SK-N-SH treated with all-trans-retinoic acid at 6 μM for 48 hours (cell line): ENCODE measurements at regions not wholly inside any gene's neighbourhood (a gene's known extent, or its start where the extent isn't known, plus 50 kb on each side); places are given as distances from the start of the nearest gene placed in this dataset.

Experiments used
- ARNTL ChIP-seq: fragments of 450-650 bp; formaldehyde crosslinking; IDR thresholded peaks from 2 replicates; pipeline ENCODE4 v1.5.0; 2020; ENCODE audit warnings: low read depth, mild to moderate bottlenecking, moderate library complexity, borderline replicate concordance
- ZFP3 ChIP-seq: fragments of 250-450 bp; sonication (Bioruptor Pico); IDR thresholded peaks from 2 replicates; pipeline ENCODE4 v1.5.0; 2020; ENCODE audit warnings: mild to moderate bottlenecking, moderate library complexity
- ZNF565 ChIP-seq: fragments of 450-650 bp; formaldehyde crosslinking; conservative IDR thresholded peaks from 2 replicates; pipeline ENCODE4 v1.5.0; 2020; ENCODE audit warnings: low read depth, mild to moderate bottlenecking, moderate library complexity

- TF ChIP-seq ZNF565 (no peak), ARNTL (CRISPR knock-in tag) (no peak), ZFP3 (CRISPR knock-in tag) (no peak)
These were observed 232.2 kb downstream of the IKZF2 start for GRCh38 chr2:212919238-212919637.
